Fibroblast of skin of right quadriceps (primary cell): ENCODE measurements at regions not wholly inside any gene's neighbourhood (a gene's known extent, or its start where the extent isn't known, plus 50 kb on each side); places are given as distances from the start of the nearest gene placed in this dataset.

ENCODE experiments used
- DNase-seq: peaks from one replicate; pipeline ENCODE4 v3.0.0-alpha.2; 2013

DNA sequence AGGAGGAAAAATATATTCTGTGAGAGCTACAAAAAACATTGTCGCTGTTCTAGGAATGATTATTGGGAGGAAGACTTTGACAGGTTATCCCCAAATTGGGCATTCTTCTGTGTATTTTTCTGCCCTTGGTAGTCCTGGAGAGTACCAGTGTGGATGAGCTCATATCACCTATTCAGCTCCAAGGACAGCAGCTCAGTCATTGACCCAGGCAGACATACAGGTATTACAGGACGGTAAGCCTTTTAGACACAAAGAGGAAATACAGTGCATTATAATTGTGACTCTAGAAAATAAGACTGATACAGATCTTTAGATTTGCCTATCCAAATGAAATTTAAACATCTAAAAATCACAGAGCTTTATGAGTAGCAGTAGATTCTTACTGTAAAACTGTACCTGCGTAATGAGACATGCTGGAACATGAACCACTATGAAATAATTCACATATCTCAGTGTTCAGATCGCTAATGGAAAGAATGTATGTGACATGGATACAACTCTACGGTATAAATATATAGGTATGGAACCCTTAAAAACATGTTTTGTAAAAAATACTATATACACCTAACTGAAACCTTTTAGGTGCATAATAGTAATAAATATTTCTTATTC, 56.0 kb downstream of the PLK2 start:
- DNase-seq, result no peak

DNA sequence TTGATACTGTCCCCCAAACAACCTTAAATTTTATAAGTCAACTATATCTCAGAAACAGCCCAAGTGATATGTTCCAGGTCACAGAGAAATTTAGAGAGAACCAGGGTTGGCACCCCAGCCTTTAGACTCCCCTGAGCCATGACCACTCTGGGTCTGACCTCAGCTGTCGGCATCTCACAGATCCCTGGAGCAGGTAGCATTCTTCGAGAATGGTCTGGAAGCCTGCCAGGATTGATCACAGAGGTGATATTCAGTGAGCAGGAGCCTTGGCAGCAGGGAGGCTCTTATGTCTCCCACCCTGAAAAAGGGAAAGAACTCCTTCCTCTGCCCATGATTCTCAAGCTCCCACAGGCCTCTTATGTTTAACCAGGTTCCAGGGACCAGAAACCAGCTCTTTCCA, 58.2 kb downstream of the PLK2 start:
- DNase-seq, result no peak

DNA sequence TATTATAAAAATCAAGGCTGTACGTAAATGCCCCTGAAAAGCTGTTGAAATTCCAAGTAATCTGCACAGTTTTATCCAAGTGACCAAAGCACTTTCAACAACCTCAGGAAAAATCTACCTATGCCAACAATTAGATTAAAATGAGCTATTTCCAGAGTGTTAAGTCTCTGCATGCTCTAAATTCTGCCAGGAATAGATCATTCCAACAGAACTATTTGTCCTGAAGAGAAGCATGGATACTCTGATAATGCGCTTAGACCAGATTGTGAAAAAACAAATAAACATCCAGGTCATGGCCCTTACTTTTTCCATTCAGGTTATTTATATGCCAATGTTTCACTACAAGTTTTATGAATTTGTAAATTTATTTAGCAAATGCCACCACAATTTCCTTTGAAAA, 59.1 kb downstream of the PLK2 start:
- DNase-seq, result no peak

DNA sequence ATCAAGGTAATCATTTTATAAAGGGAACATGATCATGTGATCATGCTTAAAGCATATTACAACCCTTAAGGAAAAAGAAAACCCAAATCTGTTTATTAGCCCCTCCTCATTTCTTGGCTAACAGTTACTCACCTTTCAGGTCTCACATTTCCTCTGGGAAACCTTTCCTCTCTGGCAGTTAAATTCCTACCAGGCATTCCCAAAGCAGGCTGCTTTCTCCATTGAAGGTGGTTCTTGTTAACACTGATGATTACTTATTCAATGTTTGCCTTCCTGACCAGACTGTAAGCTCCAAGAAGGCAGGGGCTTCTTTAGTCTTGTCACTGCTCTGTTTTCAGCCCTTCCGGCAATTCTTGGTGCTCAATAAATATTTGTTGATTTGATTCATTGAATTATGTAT, 59.9 kb downstream of the PLK2 start:
- no peak for DNase-seq

DNA sequence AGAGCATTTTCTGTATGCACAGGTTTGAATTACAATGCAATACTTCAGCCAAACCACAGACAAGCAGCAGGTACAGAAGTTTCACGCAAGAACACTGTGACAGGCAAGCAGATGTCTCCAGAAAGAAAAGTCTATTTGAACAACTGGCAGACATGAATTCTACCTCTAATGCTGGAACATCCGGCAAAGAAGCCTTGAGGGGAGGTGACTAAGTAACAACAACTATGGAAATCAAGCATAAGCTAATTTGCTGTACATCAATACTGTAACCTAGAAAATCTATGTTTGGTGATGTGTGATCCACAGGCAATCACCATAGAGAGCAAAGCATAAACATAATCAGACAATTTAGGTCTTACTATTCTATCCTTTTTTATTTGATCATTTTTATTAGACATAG, 65.5 kb downstream of the PLK2 start:
- no peak for DNase-seq

DNA sequence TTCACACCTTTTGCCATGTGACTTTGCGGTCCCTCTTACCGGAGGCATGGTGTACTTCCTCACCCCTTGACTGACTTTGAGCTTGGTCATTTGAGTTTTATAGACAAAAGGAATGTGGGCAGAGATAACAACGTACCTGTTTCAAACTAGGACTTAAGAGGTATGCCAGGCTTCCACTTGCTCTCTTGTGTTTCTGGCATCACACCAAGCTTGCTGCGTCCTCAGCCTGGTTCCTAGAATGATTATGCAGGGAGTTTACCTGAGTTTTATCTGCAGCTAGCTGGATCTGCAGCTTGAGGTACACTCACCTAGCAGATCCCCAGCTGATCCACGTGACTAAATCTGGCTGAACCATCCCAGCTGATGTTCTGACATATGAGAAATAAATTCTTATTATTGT, 66.2 kb downstream of the PLK2 start:
- DNase-seq, result no peak

DNA sequence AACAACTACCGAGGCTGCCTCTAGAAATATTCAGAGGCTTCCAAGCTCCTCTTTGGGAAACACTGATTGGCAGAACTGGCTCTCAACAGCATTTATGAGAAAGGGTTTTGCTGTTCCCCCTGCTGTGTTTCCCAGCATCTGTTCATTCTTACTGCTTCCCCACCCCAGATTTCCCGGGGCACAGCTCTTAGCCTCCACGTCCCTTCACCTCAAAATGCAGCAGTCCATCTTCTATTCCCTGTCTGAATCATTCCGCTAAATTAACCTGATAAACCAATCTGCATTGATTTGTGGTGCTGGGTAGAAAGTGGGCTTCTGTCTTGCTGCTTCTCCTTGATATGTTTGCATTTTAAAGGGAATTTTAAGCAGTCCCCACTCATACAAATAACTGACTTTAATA, 67.4 kb downstream of the PLK2 start:
- DNase-seq, result no peak

DNA sequence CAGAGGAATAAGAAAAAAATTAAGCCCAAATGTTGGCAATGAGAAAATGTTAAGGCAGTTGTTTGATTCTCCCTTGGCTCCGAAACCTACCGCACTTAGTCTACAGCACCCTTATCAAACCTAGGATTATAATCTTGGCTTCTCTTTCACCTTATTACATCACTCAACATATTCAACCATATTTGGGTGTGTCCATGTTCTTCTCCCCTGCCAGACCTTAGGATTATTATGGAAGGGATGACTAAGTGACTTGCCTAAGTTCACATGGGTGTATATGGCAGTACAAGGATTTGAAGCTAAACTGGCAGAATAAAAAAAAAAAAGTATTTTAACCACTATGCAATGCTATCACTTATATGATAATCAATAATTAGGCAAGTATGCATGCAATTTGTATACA, 76.4 kb downstream of the PLK2 start:
- no peak for DNase-seq

DNA sequence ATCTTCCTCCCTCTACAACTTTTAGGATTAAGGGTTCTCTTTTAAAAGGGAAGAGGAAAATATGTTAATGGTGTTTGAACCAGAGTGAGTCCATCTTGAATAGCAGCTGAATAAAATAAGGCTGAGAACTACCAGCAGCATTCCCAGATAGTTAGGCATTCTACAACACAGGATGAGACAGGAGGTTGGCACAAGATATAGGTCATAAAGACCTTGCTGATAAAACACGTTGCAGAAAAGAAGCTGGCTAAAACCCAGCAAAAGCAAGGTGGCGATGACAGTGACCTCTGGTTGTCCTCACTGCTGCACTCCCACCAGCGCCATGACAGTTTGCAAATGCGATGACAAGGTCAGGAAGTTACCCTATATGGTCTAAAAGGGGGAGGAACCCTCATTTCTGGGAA, 77.8 kb downstream of the PLK2 start:
- no peak for DNase-seq

DNA sequence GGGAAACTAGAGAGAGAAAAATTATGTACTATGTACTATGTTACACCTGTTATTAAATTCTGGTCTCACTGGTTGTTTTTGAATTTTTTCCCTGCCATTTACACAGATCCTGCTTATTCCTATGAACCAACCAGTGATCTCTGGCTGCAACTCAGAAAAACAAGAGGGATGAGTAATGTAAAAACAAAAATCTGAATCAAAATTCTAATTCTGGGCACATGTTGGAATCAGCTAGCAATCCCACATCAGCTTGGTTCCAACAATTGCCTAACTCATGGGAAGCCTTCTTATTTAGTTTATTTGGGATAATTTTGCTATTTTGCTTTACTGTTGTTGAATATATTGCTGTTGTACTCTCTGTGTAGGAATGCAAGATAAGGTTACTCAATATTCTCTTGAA, 78.3 kb downstream of the PLK2 start:
- no peak for DNase-seq

DNA sequence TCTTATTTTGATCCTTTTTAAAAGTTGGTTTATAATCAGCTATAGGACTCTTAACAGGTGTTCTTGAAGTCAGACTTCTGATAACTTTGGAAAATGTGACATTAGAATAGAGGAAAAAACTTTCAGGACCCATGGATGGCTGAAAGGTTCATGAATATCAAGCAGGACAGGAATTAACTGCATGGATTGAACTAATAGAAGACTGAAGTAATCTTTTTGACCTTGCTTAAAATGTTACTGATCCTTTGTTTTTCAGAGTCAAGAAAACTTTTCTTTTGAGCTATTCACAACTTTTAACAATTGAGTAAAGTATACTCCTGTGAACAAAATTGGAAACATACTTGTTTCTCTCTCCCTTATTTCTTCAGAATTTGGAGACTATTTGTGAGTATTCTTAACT, 79.2 kb downstream of the PLK2 start:
- DNase-seq, result no peak

DNA sequence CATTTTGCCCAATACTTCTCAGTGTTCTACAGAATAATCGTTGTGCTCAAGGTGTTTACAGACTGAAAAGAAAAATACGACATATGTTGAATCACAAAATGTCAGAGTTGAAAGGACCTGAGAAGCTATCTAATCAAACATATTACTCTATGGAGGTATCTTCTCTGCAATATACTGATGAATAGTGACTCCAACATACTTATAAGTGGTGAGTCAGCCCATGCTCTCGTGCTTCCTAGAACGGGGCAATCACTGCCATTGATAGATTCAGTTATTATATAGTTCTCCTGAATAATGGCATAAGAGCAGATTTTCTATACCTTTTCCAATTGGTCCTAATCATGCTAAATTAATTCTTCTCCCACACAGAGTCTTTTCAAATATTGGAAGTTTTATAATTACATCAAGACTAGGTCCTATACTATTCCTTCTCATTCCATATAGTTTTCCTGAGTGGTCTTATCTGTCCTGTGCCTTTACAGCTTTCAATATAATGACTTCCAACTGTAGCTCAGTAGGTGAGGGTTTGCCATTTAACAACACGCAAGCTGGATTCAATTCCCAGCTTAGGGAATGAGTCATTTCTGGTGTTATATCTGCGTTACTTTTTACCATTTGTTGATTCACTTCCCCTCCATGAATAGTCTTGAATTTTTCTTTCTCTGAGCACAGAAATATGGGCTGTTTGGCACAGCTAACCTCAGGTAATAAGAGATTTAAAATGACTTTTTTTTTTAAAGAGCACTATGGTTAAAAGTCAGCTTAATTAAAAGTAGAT, 81.1 kb downstream of the PLK2 start:
- no peak for DNase-seq

DNA sequence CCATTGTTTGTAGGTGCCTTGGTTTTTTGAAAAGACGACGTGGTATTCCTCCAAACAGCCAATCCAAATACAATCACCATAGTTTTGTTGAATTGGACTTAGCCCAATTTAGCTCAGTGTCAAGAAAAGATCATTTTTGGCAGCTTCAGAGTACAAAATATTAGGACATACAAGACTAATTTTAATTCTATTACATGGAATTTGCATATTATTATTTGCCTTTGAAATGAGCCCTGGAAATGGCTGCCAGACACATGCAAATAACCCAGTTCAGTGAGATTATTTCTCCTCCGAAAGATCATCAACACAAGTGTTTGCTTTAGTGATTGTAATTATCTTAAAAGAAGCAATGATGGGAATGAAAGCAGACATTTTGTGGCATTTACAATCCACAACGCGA, 89.3 kb downstream of the PLK2 start:
- DNase-seq, result no peak

DNA sequence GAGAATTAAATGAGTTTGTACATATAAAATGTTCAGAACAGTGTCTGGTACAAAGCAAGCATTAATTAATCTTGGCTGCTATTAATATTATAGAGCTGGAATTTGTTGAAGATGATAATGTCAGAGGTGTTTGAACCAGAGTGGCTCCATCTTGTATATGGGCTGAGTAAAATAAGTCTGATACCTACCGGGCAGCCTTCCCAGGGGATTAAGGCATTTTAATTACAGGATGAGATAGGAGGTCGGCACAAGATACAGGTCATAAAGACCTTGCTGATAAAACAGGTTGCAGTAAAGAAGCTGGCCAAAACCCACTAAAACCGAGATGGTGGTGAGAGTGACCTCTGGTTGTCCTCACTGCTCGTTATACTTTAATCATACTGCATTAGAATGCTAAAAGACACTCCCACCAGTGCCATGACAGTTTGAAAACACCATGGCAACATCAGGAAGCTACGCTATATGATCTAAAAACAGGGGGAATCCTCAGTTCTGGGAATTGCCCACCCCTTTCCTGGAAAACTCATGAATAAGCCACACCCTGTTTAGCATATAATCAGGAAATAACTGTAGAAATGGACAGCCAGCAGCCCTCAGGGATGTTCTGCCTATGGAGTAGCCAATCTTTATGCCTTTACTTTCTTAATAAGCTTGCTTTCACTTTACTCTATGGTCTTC, 90.2 kb downstream of the PLK2 start:
- DNase-seq, result no peak

DNA sequence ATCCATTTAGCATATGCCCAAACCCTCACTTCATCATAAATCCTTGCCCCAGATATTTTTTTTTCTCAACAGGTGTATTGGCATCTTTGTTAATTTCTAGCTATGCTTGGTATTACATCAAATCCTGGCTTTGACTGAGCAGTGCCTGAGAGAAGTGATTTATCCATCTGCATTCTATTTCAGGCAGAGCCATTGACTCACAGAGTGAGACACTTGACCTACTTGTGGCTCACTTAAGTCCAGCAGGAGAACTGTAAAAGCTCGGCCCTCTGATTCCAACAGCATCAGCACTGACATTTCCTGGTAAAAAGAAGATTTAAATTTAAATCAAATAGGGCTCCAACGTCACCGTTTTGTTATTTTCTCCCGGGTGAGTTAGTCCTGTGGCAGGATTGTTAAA, 93.4 kb downstream of the PLK2 start:
- no peak for DNase-seq

DNA sequence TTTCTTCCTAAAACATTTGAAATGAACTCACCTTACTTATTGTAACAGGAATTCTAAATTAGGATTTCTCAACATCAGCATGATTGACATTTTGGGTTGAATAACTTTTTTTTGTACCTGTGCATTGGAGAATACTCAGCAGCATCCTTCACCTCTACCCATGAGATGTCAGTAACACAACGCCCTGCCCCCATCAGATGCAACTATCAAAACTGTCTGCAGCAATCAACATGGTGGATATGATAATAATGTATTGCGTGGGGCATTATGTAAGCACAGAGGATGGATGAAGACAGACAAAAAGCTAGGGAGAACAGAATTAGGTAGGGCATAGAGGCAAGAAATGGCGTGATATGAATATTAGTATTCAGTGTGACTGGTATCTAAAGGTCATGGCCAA, 94.1 kb downstream of the PLK2 start:
- DNase-seq, result no peak

DNA sequence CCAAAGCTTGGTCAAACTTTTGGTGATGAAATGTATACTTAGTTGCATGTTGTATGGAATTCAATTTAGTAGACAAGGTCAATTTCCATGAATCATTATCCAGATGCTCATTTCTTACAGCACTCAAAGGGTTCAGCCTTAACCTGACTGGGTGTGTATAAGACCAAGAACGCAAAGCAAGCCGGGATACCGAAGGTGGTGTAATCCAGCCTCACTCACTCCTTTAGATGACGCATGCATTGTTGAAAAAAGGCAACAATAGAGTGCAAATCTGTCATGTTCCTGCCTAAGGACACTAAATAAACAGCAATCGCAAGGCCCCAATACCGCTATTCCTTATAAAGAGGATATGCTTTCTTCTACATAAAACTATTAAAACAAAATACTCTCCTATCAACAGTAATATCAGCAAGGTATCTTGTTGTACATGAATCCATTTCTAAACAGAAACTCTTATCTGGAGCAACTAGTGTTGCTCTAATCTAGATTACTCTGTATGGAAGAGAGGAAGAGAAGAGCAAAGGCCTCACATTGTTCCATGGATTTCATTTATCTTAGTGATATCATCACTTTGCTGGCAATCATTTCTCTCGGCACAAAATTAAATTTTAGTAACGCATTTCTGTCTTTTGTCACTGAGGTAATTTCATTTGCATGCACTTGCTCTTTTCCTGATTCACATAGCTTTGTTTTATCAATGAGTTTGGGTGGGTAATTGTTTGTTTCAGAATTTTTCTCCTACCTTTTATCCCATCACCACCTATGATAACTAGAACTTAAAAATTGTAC, 96.2 kb downstream of the PLK2 start:
- DNase-seq, result no peak

DNA sequence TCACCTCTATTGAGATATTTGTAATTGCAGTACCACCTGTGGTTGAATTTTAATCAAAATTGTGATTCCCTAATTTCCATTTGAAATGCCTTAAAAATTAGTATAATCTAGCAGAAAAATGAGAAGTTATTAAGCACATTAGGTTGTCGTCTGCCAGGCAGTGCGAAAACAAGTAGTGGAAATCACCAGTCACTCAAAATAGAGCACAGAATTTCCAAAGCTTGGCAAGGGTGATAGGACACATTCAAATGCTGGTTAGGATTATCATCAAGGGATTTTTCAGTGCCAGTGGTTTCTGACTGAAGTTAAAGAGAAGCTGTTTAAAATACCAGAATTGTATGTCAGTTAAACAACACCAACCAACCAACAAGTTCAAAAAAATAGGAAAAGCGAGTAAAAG, 97.8 kb downstream of the PLK2 start:
- no peak for DNase-seq

DNA sequence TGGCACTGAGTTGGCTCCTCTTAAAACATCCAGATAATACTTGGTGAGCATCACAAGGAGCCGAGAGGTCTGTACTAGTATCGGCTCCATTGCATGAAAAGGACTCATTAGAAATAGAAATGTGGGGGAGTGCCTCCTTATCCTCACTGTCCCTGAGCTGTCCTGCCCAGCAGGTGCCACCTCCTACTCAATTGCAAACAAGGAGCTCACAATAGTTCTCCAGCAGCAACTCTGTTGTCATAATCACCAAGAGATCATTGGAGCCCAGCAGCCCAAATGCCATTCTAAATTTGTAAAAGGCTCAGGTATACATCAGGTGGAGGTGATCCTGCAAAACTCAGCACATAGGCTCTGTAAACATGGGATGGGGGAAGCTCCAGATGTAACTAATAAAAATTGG, 99.1 kb downstream of the PLK2 start:
- DNase-seq, result no peak

DNA sequence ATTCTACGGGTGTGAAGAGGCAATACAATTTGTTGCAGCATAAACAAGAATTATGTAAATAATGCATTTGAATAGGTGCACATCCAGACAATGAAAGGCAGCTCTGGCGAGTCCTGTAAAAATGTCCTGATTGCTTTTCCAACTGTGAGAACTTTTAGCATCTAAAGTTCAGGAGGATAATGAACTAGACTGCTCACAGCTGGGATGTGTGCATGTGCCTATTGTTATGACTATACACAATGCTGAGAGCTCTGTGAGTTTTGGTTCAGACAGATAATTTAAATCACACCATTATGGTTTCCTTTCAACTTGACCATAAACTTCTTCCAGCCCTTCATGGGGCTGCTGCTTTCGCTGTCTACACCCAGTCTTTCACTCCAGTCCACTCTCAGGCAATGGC, 99.9 kb downstream of the PLK2 start:
- DNase-seq, result no peak

DNA sequence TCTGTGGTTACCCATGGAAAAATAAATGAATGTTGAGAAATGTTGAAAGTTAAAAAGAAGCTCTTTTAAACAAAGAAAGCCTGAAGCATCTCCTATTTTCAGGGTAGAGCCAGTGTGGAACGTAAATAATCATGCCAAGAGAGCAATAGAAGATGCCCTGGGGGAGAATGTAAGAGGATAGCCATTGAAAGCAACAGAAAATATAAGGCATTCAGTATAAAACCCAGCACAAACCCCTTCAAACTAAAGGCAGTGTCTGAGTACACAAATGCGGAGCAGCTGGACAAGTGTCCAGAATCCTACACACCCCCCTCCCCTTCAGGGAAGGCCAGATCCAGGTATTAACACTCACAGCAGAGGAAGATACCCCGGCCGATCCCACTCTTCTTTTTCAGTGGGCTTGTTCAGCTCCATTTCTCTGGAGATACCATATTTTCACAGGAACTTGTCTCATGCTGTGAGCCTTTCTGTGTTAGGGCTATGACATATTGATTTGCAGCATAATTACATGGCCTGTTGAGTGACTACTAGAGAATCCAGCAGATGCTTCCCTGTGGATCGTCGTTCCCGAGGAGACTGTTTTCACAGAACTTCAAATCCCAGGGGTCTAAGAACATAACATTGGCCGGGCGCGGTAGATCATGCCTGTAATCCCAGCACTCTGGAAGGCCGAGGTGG, 101.2 kb downstream of the PLK2 start:
- no peak for DNase-seq

DNA sequence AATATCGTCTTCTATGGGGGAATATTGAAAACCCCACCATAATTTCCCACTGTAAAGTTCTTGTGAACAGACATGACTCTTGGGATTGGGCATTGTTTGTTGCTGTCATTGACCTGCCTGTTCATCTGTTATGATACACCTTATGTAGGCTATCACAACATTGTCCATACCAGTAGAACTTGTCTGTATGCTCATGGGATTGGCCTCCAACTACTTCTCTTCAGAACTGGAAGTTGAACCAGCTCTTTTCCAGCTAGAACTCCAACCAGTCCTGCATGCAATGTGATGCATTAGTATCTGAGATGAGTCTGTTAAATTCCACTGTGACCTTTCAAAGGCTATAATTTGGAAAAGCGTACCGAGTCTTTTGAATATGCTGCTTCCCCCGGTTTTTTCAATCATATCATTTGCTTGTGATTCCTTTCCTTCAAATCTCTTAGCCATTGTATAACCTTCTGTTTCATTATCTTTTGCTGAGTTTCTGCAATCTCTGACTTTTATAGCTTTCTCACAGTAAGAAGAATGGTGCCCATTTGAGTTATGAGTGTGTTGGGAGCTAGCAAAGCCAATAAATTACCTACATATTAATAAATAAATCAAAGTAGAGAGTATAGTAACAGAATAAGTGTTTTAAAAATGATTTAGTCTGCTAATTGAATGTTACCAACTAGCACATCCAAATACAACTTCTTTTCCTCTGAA, 101.9 kb downstream of the PLK2 start:
- no peak for DNase-seq
